Esophagus muscularis mucosa (tissue), 3 donors: ENCODE measurements at regions not wholly inside any gene's neighbourhood (a gene's known extent, or its start where the extent isn't known, plus 50 kb on each side); places are given as distances from the start of the nearest gene placed in this dataset.

Experiments used
- CTCF ChIP-seq, 3 experiments: fragments of 200-600 bp in 2 of 3; fragments of 450-650 bp in 1 of 3; sonication (generic) in 2 of 3; IDR thresholded peaks; one replicate each; pipeline ENCODE4 v1.5.1; 2017 to 2019; ENCODE audit warnings: antibody characterized with exemption in 3 of 3, mild to moderate bottlenecking in 2 of 3, moderate library complexity in 1 of 3
- POLR2A ChIP-seq: fragments of 450-650 bp; IDR thresholded peaks from one replicate; pipeline ENCODE4 v1.6.1; 2017; ENCODE audit warnings: antibody characterized with exemption, moderate library complexity, mild to moderate bottlenecking, low read depth
- POLR2AphosphoS5 ChIP-seq, 2 donors: sonication (generic); formaldehyde crosslinking; IDR thresholded peaks; one replicate each; pipeline ENCODE4 v1.6.1; 2017; ENCODE audit warnings: antibody characterized with exemption in 2 of 2

GRCh38 chr10:44813201-44813600 lies 97.9 kb upstream of the TMEM72 start:
- no peak for TF ChIP-seq CTCF (IDR thresholded peaks at IDR 0.05)
- TF ChIP-seq POLR2AphosphoS5 (IDR thresholded peaks at IDR 0.05) = no peak
- TF ChIP-seq POLR2A = no peak
